Ishikawa (cell line): ENCODE measurements at regions not wholly inside any gene's neighbourhood (a gene's known extent, or its start where the extent isn't known, plus 50 kb on each side); places are given as distances from the start of the nearest gene placed in this dataset.

ENCODE experiments used
- CEBPB ChIP-seq: IDR thresholded peaks from 2 replicates; pipeline ENCODE4 v1.6.1; 2012
- CREB1 ChIP-seq: IDR thresholded peaks from 2 replicates; pipeline ENCODE4 v1.6.1; 2012; ENCODE audit warnings: low read depth
- EGR1 ChIP-seq: IDR thresholded peaks from 2 replicates; pipeline ENCODE4 v1.6.1; 2012
- EP300 ChIP-seq: IDR thresholded peaks from 2 replicates; pipeline ENCODE4 v1.6.1; 2012; ENCODE audit warnings: borderline replicate concordance
- FOXM1 ChIP-seq: IDR thresholded peaks from 2 replicates; pipeline ENCODE4 v1.6.1; 2012; ENCODE audit warnings: low read depth, borderline replicate concordance
- MAX ChIP-seq: IDR thresholded peaks from 2 replicates; pipeline ENCODE4 v1.6.1; 2012
- NFIC ChIP-seq: IDR thresholded peaks from 2 replicates; pipeline ENCODE4 v1.6.1; 2012
- RAD21 ChIP-seq: IDR thresholded peaks from 2 replicates; pipeline ENCODE4 v1.6.1; 2012; ENCODE audit warnings: low read depth
- REST ChIP-seq: IDR thresholded peaks from 2 replicates; pipeline ENCODE4 v1.6.1; 2012; ENCODE audit warnings: low read depth, mild to moderate bottlenecking
- TAF1 ChIP-seq: IDR thresholded peaks from 2 replicates; pipeline ENCODE4 v1.6.1; 2012; ENCODE audit warnings: low read depth, mild to moderate bottlenecking
- TCF12 ChIP-seq: IDR thresholded peaks from 2 replicates; pipeline ENCODE4 v1.6.1; 2012; ENCODE audit warnings: low read depth
- TEAD4 ChIP-seq: IDR thresholded peaks from 2 replicates; pipeline ENCODE4 v1.6.1; 2012
- USF1 ChIP-seq: IDR thresholded peaks from 2 replicates; pipeline ENCODE4 v1.6.1; 2012
- YY1 ChIP-seq: IDR thresholded peaks from 2 replicates; pipeline ENCODE4 v1.6.1; 2012; ENCODE audit warnings: low read depth

GRCh38 chr10:130455111-130455695, 319.0 kb downstream of the GLRX3 start:
- TF ChIP-seq REST (no peak), TAF1 (no peak), RAD21 (no peak), CREB1 (no peak), MAX (no peak), EP300 (no peak), TEAD4 (no peak), CEBPB (no peak), NFIC (no peak), EGR1 (no peak), TCF12 (no peak), YY1 (no peak), FOXM1 (no peak), USF1 (no peak)
